ENCODE measurements at regions not wholly inside any gene's neighbourhood (a gene's known extent, or its start where the extent isn't known, plus 50 kb on each side); places are given as distances from the start of the nearest gene placed in this dataset.

GRCh38 chr6:119467488-119468081 lies 118.0 kb upstream of the MAN1A1 start:
- no peak for DNase-seq

- DNase-seq, result no peak
Observed at GRCh38 chr6:119466226-119466625, 116.7 kb upstream of the MAN1A1 start.

- no peak for DNase-seq
Observed at GRCh38 chr6:119463081-119463626, 113.6 kb upstream of the MAN1A1 start.

GRCh38 chr6:119461187-119461586 lies 111.6 kb upstream of the MAN1A1 start:
- DNase-seq, result no peak

- DNase-seq, result no peak
Observed at GRCh38 chr6:119459207-119459974, 109.8 kb upstream of the MAN1A1 start.

GRCh38 chr6:119454714-119455113 lies 105.2 kb upstream of the MAN1A1 start:
- DNase-seq, result no peak

GRCh38 chr6:119453242-119454200 lies 104.0 kb upstream of the MAN1A1 start:
- DNase-seq, result no peak

- no peak for DNase-seq
Observed at GRCh38 chr6:119449331-119450156, 100.0 kb upstream of the MAN1A1 start.

- no peak for DNase-seq
Observed at GRCh38 chr6:119447921-119448320, 98.4 kb upstream of the MAN1A1 start.

- no peak for DNase-seq
Observed at GRCh38 chr6:119446609-119447008, 97.0 kb upstream of the MAN1A1 start.

GRCh38 chr6:119446115-119446554 lies 96.6 kb upstream of the MAN1A1 start:
- DNase-seq, result no peak

- no peak for DNase-seq
Observed at GRCh38 chr6:119445666-119446065, 96.1 kb upstream of the MAN1A1 start.

GRCh38 chr6:119444642-119445557 lies 95.3 kb upstream of the MAN1A1 start:
- DNase-seq, result no peak

- no peak for DNase-seq
Observed at GRCh38 chr6:119443993-119444641, 94.6 kb upstream of the MAN1A1 start.

GRCh38 chr6:119442776-119443184 lies 93.2 kb upstream of the MAN1A1 start:
- no peak for DNase-seq

- no peak for DNase-seq
Observed at GRCh38 chr6:119440953-119441352, 91.4 kb upstream of the MAN1A1 start.

GRCh38 chr6:119436583-119436982 lies 87.0 kb upstream of the MAN1A1 start:
- DNase-seq, result no peak

- no peak for DNase-seq
Observed at GRCh38 chr6:119431799-119432198, 82.2 kb upstream of the MAN1A1 start.

GRCh38 chr6:119430805-119431204 lies 81.2 kb upstream of the MAN1A1 start:
- DNase-seq, result no peak

GRCh38 chr6:119428633-119429032 lies 79.1 kb upstream of the MAN1A1 start:
- no peak for DNase-seq

- DNase-seq, result no peak
Observed at GRCh38 chr6:119426619-119427018, 77.1 kb upstream of the MAN1A1 start.

Measured in retina (tissue), 1 donor.